ENCODE measurements at regions not wholly inside any gene's neighbourhood (a gene's known extent, or its start where the extent isn't known, plus 50 kb on each side); places are given as distances from the start of the nearest gene placed in this dataset.

GRCh38 chr5:89187883-89188465 is 305.0 kb upstream of the MEF2C start:
- no peak for TF ChIP-seq CTCF (IDR thresholded peaks at IDR 0.05)
- no peak for TF ChIP-seq POLR2A (IDR thresholded peaks at IDR 0.05)
